ENCODE measurements at regions not wholly inside any gene's neighbourhood (a gene's known extent, or its start where the extent isn't known, plus 50 kb on each side); places are given as distances from the start of the nearest gene placed in this dataset.
A peak's percentile ranks its signal among the peaks of the same experiment; 100 is the strongest.

- in situ Hi-C loops (cut with MboI) = no loop called here
- 83% methylated on average over 1 of the region's 1 CpG for WGBS (ENCODE audit: insufficient coverage, low coverage, missing lambda C conversion rate)
Observed at GRCh38 chr10:30556189-30556588, 73.4 kb downstream of the LYZL2 start.

GRCh38 chr10:30555465-30555864 is 74.1 kb downstream of the LYZL2 start:
- Histone ChIP-seq H3K9ac (ENCODE audit: insufficient read depth in 1 of 2, low read depth in 2 of 2, low read length in 2 of 2) (peak overlapping the region in 1 of 2 experiments; percentile 15; a peak in 1 of 4 replicates), H3K27ac (ENCODE audit: extremely low read depth, low read depth, low read length) (no peak overlapping the region), H3K36me3 (ENCODE audit: control insufficient read depth, insufficient read depth, low read length) (no peaks in the 10 kb centered on the region), H3K9me3 (replicated peaks; ENCODE audit: control insufficient read depth, insufficient read depth, low read depth, low read length) (no peaks in the 10 kb centered on the region), H3K4me1 (replicated peaks in 1 of 2; ENCODE audit: control insufficient read depth in 2 of 2, insufficient read depth in 2 of 2, low read length in 2 of 2) (peaks cover 14 to 34% of the 10 kb centered on the region in 2 experiments), H3K9me1 (ENCODE audit: control insufficient read depth, insufficient read depth, low read length) (no peaks in the 10 kb centered on the region), H3K4me2 (ENCODE audit: insufficient read depth, low read length) (no peak overlapping the region), H2AFZ (ENCODE audit: low read depth, low read length) (no peak overlapping the region), H3K27me3 (ENCODE audit: control insufficient read depth in 2 of 2, insufficient read depth in 2 of 2, low read length in 2 of 2) (no peaks in the 10 kb centered on the region), H3K79me2 (ENCODE audit: control insufficient read depth, insufficient read depth, low read length) (no peaks in the 10 kb centered on the region), H4K20me1 (replicated peaks; ENCODE audit: control insufficient read depth, insufficient read depth, low read length) (no peaks in the 10 kb centered on the region), H3K4me3 (no peak overlapping the region)
- FAIRE-seq (no peak), DNase-seq (ENCODE audit: extremely low read depth in 1 of 4, low spot score in 3 of 4) (no peak), ATAC-seq (no peak)
- ChIA-PET CTCF (ENCODE audit: low intra/inter-chr PET ratio) (no interaction called here), POLR2A (no interaction called here)
- in situ Hi-C loops (cut with MboI) (no loop called here), intact Hi-C loops (cut with micrococcal nuclease) (no loop called here)
- TF ChIP-seq ZNF707 (CRISPR knock-in tag; conservative IDR thresholded peaks at IDR 0.05) (no peak), ZNF121 (CRISPR knock-in tag; conservative IDR thresholded peaks at IDR 0.05) (peak; percentile 79)
- BruUV-seq (replicated peaks) = no TSS peak
- 94% methylated on average over 5 of the region's 5 CpGs for WGBS (ENCODE audit: insufficient coverage, low coverage, missing lambda C conversion rate)

More at GRCh38 chr10:30556189-30556588, 73.4 kb downstream of the LYZL2 start:
- no peak overlapping the region for H3K27ac ChIP-seq (ENCODE audit: extremely low read depth, low read depth, low read length)
- H3K4me2 ChIP-seq (ENCODE audit: insufficient read depth, low read length) = no peak overlapping the region
- ChIA-PET CTCF (ENCODE audit: low intra/inter-chr PET ratio) (no interaction called here), POLR2A (interaction anchor here (0.6 kb wide), 2 partner anchors 92 to 124 kb away, joined by 4 read pairs; no protein-coding TSS in a partner anchor)
- no peaks in the 10 kb centered on the region for H3K9me1 ChIP-seq (ENCODE audit: control insufficient read depth, insufficient read depth, low read length)
- TF ChIP-seq SP2 (IDR thresholded peaks at IDR 0.05; ENCODE audit: extremely low read depth, low read depth, low read length, poor library complexity, severe bottlenecking) = no peak
- TF ChIP-seq KLF6 (CRISPR knock-in tag; IDR thresholded peaks at IDR 0.05; ENCODE audit: borderline replicate concordance) = no peak
- no peak for TF ChIP-seq HDAC3 (IDR thresholded peaks at IDR 0.05; ENCODE audit: borderline replicate concordance, partially characterized antibody)
- no peak for TF ChIP-seq ZNF212 (CRISPR knock-in tag; IDR thresholded peaks at IDR 0.05)
- TF ChIP-seq NCOA1 (IDR thresholded peaks at IDR 0.05; ENCODE audit: low read depth) = no peak
- TF ChIP-seq NFYB (IDR thresholded peaks at IDR 0.05; ENCODE audit: extremely low read depth, insufficient read length) = no peak
- TF ChIP-seq NCOA2 (IDR thresholded peaks at IDR 0.05; ENCODE audit: partially characterized antibody in 2 of 2) = no peak
- DNase-seq (ENCODE audit: extremely low read depth in 1 of 4, low spot score in 3 of 4) (no peak), ATAC-seq (no peak), FAIRE-seq (no peak)
- H3K36me3 ChIP-seq (ENCODE audit: control insufficient read depth, insufficient read depth, low read length) = no peaks in the 10 kb centered on the region
- peaks cover 7 to 29% of the 10 kb centered on the region in 2 experiments for H3K4me1 ChIP-seq (replicated peaks in 1 of 2; ENCODE audit: control insufficient read depth in 2 of 2, insufficient read depth in 2 of 2, low read length in 2 of 2)
- H3K27me3 ChIP-seq (ENCODE audit: control insufficient read depth in 2 of 2, insufficient read depth in 2 of 2, low read length in 2 of 2) = no peaks in the 10 kb centered on the region
- no peak overlapping the region for H2AFZ ChIP-seq (ENCODE audit: low read depth, low read length)
- no peaks in the 10 kb centered on the region for H4K20me1 ChIP-seq (replicated peaks; ENCODE audit: control insufficient read depth, insufficient read depth, low read length)
- intact Hi-C loops (cut with micrococcal nuclease) = no loop called here
- H3K9me3 ChIP-seq (replicated peaks; ENCODE audit: control insufficient read depth, insufficient read depth, low read depth, low read length) = no peaks in the 10 kb centered on the region
- no peak overlapping the region for H3K4me3 ChIP-seq
- BruUV-seq (replicated peaks) = no TSS peak
- H3K9ac ChIP-seq (ENCODE audit: insufficient read depth in 1 of 2, low read depth in 2 of 2, low read length in 2 of 2) = no peak overlapping the region
- no peaks in the 10 kb centered on the region for H3K79me2 ChIP-seq (ENCODE audit: control insufficient read depth, insufficient read depth, low read length)

Measured in K562 (cell line).